A549 (cell line): ENCODE measurements at regions not wholly inside any gene's neighbourhood (a gene's known extent, or its start where the extent isn't known, plus 50 kb on each side); places are given as distances from the start of the nearest gene placed in this dataset.
"Not testable (repeated sequence)": the region's sequence is repeated elsewhere in the genome, so short reads cannot be mapped to it uniquely, and the experiment has no call there.

Experiments
- CEBPB ChIP-seq, 2 experiments: fragments of >200 bp in 1 of 2; sonication (Bioruptor Twin) in 1 of 2; formaldehyde crosslinking in 1 of 2; IDR thresholded peaks; 2 replicates each; pipeline ENCODE4 v1.6.1; 2012 to 2016
- CTCF ChIP-seq: fragments of >200 bp; sonication (Bioruptor Twin); formaldehyde crosslinking; IDR thresholded peaks from 3 replicates; pipeline ENCODE4 v1.5.1; 2016
- EHMT2 ChIP-seq: fragments of 200-600 bp; sonication (generic); IDR thresholded peaks from 2 replicates; pipeline ENCODE4 v1.6.1; 2016; ENCODE audit warnings: antibody characterized with exemption, low read depth, mild to moderate bottlenecking, moderate library complexity
- EP300 ChIP-seq, 2 experiments: fragments of >200 bp; sonication (Bioruptor Twin); formaldehyde crosslinking; IDR thresholded peaks; 2 replicates in 1 of 2; 3 replicates in 1 of 2; pipeline ENCODE4 v1.6.1; 2016 to 2017
- FOSB ChIP-seq: fragments of 250-450 bp; sonication (Bioruptor Pico); IDR thresholded peaks from 2 replicates; pipeline ENCODE4 v1.5.0; 2020; ENCODE audit warnings: mild to moderate bottlenecking, moderate library complexity
- FOSL2 ChIP-seq, 2 experiments: fragments of 450-650 bp in 1 of 2; fragments of >200 bp in 1 of 2; sonication (Bioruptor Twin) in 1 of 2; formaldehyde crosslinking; IDR thresholded peaks; 2 replicates each; pipeline versions ENCODE4 v1.5.0 to v1.6.1; 2016 to 2020; ENCODE audit warnings: mild to moderate bottlenecking in 1 of 2, moderate library complexity in 1 of 2
- HDAC2 ChIP-seq: fragments of 200-600 bp; sonication (generic); IDR thresholded peaks from 2 replicates; pipeline ENCODE4 v1.6.1; 2016
- HMGXB4 ChIP-seq: fragments of 250-450 bp; sonication (Bioruptor Pico); IDR thresholded peaks from 2 replicates; pipeline ENCODE4 v1.5.0; 2021; ENCODE audit warnings: mild to moderate bottlenecking, moderate library complexity, borderline replicate concordance
- KDM1A ChIP-seq: fragments of 200-600 bp; sonication (generic); IDR thresholded peaks from 2 replicates; pipeline ENCODE4 v1.6.1; 2016; ENCODE audit warnings: low read depth, mild to moderate bottlenecking
- MAFK ChIP-seq: fragments of 450-650 bp; IDR thresholded peaks from 2 replicates; pipeline ENCODE4 v1.6.1; 2014; ENCODE audit not compliant: partially characterized antibody
- NPAS2 ChIP-seq: fragments of 250-450 bp; sonication (Bioruptor Pico); IDR thresholded peaks from 2 replicates; pipeline ENCODE4 v1.8.0; 2022; ENCODE audit warnings: mild to moderate bottlenecking, moderate library complexity, borderline replicate concordance
- PHF8 ChIP-seq: fragments of 200-600 bp; sonication (generic); IDR thresholded peaks from 2 replicates; pipeline ENCODE4 v1.6.1; 2016; ENCODE audit warnings: low read depth, mild to moderate bottlenecking, antibody characterized with exemption, moderate library complexity, borderline replicate concordance
- POLR2A ChIP-seq: IDR thresholded peaks from 2 replicates; pipeline ENCODE4 v1.6.1; 2012; ENCODE audit warnings: mild to moderate bottlenecking, low read length
- RNF2 ChIP-seq: fragments of 200-600 bp; sonication (generic); IDR thresholded peaks from 2 replicates; pipeline ENCODE4 v1.6.1; 2016; ENCODE audit warnings: low read depth, mild to moderate bottlenecking, antibody characterized with exemption, moderate library complexity, borderline replicate concordance

- not testable (repeated sequence) for TF ChIP-seq CTCF; KDM1A; POLR2A; MAFK; PHF8; FOSL2 (IDR thresholded peaks at IDR 0.05); FOSL2 (CRISPR knock-in tag; IDR thresholded peaks at IDR 0.05); CEBPB (IDR thresholded peaks at IDR 0.05); NPAS2; FOSB (CRISPR knock-in tag); EHMT2; HMGXB4; RNF2; EP300 (IDR thresholded peaks at IDR 0.05); HDAC2
Observed at GRCh38 chrX:73357294-73357693, 89.6 kb upstream of the CDX4 start.
